Fibroblast of the aortic adventitia (primary cell): ENCODE measurements at regions not wholly inside any gene's neighbourhood (a gene's known extent, or its start where the extent isn't known, plus 50 kb on each side); places are given as distances from the start of the nearest gene placed in this dataset.

ENCODE experiments used
- DNase-seq: peaks from one replicate; pipeline ENCODE4 v3.0.0-alpha.2; 2010; ENCODE audit warnings: low read depth
- H3K4me3 ChIP-seq: 2 replicates; pipeline ENCODE4 v1.5.1; 2011; ENCODE audit warnings: low read depth, mild to moderate bottlenecking, control low read depth, low read length, moderate library complexity
- TF ChIP-seq, protein P1 (sequence below): IDR thresholded peaks from 2 replicates; pipeline ENCODE4 v1.5.1; 2011; ENCODE audit warnings: mild to moderate bottlenecking, low read length, control low read depth, inconsistent platforms; ENCODE audit not compliant: insufficient read depth

DNA sequence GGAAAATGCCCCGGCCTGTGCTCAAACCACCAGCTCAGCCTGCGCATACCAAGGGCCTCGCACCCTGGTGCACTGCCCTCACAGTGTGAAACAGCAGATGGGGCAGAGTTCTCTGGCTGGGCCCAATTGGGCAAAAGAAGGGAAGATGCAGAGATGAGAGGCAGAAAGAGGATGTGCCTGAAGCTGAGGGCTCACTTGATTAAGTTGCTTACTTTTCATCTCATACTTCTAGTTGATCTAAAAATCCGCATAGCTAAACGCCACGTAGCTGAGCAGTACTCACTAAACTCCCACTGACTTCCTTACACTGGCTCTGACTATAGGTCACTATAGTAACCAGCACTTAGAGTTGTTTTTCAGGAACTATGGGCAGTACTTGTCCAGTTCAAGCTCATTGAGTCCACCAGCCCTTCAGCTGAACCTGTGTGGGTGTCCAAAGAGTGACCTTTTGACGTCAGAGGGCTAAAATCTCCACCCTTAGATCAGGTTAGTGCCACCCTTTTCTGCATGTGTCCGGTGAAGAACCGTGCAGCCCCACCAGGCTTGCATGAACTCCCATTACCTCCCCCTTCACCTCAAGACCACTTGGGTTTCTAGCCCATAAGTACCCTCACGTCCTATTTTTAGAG is 215.2 kb downstream of the AUH start:
- no peak for DNase-seq
- no peak overlapping the region for H3K4me3 ChIP-seq
- TF ChIP-seq, protein P1, sequence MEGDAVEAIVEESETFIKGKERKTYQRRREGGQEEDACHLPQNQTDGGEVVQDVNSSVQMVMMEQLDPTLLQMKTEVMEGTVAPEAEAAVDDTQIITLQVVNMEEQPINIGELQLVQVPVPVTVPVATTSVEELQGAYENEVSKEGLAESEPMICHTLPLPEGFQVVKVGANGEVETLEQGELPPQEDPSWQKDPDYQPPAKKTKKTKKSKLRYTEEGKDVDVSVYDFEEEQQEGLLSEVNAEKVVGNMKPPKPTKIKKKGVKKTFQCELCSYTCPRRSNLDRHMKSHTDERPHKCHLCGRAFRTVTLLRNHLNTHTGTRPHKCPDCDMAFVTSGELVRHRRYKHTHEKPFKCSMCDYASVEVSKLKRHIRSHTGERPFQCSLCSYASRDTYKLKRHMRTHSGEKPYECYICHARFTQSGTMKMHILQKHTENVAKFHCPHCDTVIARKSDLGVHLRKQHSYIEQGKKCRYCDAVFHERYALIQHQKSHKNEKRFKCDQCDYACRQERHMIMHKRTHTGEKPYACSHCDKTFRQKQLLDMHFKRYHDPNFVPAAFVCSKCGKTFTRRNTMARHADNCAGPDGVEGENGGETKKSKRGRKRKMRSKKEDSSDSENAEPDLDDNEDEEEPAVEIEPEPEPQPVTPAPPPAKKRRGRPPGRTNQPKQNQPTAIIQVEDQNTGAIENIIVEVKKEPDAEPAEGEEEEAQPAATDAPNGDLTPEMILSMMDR, result no peak

DNA sequence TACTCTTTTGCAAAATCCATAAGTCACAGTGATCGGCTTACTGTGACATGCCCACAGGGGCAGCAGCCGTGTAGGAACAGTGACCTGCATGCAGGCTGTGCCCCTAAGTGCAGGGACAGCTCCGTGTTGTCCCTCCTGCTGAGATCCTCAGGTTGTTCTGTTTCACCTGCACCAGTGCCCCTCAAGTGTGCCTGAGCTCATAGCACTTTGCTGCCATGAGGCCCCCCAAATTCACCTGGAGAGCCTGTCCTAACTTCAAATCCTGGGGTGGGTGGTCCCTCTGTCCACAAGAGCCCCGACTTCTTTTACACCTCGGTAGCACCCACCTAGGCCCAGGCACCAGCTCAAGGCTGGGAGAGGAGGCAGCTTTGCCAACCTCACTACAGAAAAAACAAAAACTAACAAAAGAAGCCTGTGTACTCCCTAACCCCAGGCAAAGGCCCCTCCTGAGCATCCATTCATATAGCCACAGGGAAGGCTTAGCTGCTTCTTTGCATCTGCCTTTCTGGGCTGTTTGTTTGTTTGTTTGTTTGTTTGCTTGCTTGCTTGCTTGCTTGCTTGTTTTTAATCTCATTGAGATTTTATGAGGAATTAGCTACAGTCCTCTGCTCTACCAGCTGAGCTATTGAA is 214.5 kb downstream of the AUH start:
- TF ChIP-seq, protein P1, result no peak
- no peak overlapping the region for H3K4me3 ChIP-seq
- DNase-seq, result no peak

DNA sequence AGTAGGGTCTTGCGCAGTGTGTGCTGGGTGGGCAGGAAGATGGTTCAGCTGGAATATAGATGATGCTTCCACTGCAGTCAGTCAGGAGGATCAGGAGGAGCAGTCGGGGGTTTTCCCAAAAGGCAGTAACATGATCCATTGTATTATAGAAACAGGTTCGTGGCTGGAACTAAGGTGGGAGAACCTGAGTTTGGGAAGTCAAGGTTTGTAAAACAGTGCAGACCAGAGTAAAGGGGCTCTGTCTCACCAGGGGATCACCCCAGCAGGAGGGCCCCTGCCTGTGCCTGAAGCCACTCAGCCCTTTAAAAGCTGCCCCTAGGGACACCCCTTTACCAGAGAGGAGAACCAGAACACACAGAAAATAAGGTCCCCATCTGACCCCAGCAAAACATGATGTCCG is 213.4 kb downstream of the AUH start:
- H3K4me3 ChIP-seq, result no peak overlapping the region
- no peak for DNase-seq
- TF ChIP-seq, protein P1, result no peak

DNA sequence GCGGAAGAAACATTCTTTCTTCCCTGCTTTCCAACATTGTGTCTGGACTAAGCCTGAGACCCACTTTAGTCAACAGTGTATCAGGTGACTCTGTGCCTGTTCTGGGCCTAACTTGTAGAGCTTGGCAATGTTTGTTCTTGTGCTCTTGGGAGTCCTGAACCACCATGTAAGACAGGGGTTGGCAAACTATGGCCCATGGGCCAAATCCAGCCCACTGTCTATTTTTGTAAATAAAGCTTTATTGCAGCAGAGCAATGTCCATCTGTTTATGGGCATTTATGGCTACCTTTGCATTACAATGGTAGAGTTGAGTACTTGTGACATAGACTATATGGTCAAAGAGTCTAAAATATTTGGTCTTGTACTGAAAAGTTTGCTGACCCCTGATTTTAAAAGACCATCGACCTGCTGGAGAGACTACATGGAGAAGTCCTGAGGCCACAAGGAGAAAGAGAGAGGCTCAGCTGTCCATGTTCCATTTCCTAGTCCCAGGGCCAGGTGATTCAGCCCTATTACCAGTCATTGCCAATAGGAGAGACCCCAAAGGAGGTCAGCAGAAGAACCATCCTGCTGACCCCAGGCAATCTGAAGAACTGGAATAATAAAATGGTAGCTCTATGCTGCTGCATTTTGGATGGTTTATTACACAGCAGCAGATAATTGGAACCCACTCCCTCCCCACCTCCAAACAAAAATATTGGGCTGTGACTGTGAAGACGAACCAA is 211.3 kb downstream of the AUH start:
- H3K4me3 ChIP-seq, result no peak overlapping the region
- TF ChIP-seq, protein P1, result no peak
- DNase-seq, result no peak

DNA sequence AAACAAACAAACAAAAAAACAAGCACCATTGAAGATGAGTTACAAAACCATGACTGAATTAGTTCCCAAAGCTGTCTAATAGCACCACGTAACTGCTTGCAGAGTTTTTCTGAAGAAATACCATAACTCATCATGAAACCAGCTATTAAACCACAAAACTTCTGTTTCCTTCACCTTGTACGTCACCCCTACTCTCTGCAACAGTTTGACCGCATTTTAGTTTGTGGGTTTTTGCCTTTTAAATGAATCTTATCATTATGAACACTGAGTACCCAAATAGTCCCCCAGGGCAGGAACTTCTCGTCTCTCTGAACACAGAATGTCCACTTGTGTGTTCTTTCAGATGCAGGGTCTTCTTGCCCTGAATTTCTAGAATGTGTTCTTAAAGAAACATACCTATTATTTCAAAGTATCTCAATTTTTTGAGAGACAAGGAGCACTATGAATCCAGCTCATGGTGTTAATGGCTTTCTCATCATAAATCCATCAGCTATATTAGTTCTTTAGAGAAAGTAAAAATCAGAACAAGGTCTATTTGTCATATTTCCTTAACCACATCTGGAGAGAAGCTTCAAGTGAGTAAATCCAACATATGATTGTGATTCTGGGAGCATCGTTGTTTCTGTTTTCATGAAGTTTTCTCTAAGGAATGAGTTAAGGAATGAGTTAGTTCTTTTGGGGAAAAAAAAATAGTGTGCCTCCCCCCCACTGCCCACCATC is 210.6 kb downstream of the AUH start:
- DNase-seq, result peak; percentile 30
- H3K4me3 ChIP-seq, result no peak overlapping the region
- TF ChIP-seq, protein P1, result no peak

DNA sequence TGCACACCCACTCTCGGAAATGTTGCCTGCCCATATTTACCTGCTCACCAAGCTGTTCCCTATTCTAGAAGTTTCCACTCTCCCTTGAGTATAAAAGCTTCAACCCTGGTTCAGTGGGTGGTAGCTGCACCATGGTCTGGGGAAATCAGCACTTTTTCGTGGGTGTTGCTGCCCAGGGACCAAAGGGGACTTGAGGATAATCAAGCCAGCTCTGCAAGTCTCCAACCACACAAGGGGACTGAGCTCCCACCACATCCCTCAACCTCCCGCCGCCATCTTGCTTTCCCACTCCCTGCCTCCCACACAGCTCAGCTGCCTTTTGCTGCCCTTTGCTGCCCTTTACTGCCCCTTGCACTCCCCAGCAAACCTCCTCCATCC is 210.0 kb downstream of the AUH start:
- DNase-seq, result no peak
- H3K4me3 ChIP-seq, result no peak overlapping the region
- TF ChIP-seq, protein P1, result no peak
